ENCODE measurements at regions not wholly inside any gene's neighbourhood (a gene's known extent, or its start where the extent isn't known, plus 50 kb on each side); places are given as distances from the start of the nearest gene placed in this dataset.

GRCh38 chr1:164325786-164326185 lies 233.2 kb upstream of the PBX1 start:
- TF ChIP-seq, protein P1, sequence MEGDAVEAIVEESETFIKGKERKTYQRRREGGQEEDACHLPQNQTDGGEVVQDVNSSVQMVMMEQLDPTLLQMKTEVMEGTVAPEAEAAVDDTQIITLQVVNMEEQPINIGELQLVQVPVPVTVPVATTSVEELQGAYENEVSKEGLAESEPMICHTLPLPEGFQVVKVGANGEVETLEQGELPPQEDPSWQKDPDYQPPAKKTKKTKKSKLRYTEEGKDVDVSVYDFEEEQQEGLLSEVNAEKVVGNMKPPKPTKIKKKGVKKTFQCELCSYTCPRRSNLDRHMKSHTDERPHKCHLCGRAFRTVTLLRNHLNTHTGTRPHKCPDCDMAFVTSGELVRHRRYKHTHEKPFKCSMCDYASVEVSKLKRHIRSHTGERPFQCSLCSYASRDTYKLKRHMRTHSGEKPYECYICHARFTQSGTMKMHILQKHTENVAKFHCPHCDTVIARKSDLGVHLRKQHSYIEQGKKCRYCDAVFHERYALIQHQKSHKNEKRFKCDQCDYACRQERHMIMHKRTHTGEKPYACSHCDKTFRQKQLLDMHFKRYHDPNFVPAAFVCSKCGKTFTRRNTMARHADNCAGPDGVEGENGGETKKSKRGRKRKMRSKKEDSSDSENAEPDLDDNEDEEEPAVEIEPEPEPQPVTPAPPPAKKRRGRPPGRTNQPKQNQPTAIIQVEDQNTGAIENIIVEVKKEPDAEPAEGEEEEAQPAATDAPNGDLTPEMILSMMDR (IDR thresholded peaks at IDR 0.05): no peak
- no peak for TF ChIP-seq POLR2A (IDR thresholded peaks at IDR 0.05)

All from Peyer's patch (tissue), 4 donors.